Endothelial cell of umbilical vein (primary cell): ENCODE measurements at regions not wholly inside any gene's neighbourhood (a gene's known extent, or its start where the extent isn't known, plus 50 kb on each side); places are given as distances from the start of the nearest gene placed in this dataset.

Experiments used
- CTCF ChIP-seq, 2 donors: IDR thresholded peaks; 1 replicate in 1 of 2; 2 replicates in 1 of 2; pipeline ENCODE4 v1.5.1; 2011; ENCODE audit warnings: low read length in 2 of 2, mild to moderate bottlenecking in 2 of 2, moderate library complexity in 2 of 2, control low read depth in 1 of 2, inconsistent platforms in 1 of 2, low read depth in 1 of 2; ENCODE audit not compliant: insufficient read depth in 1 of 2; ENCODE audit errors: extremely low read depth in 1 of 2
- EZH2 ChIP-seq: IDR thresholded peaks from 2 replicates; pipeline ENCODE4 v1.6.1; 2012; ENCODE audit warnings: borderline replicate concordance, low read depth, mild to moderate bottlenecking, moderate library complexity, low read length, inconsistent platforms; ENCODE audit not compliant: severe bottlenecking
- FOS ChIP-seq: IDR thresholded peaks from 2 replicates; pipeline ENCODE4 v1.6.1; 2011; ENCODE audit warnings: mild to moderate bottlenecking, low read length, moderate library complexity, borderline replicate concordance; ENCODE audit not compliant: insufficient read depth
- GATA2 ChIP-seq: IDR thresholded peaks from 2 replicates; pipeline ENCODE4 v1.7.0; 2011; ENCODE audit warnings: low read depth, mild to moderate bottlenecking, moderate library complexity, mixed read lengths, low read length; ENCODE audit not compliant: insufficient read length, insufficient read depth
- JUN ChIP-seq: IDR thresholded peaks from 2 replicates; pipeline ENCODE4 v1.6.1; 2011; ENCODE audit warnings: borderline replicate concordance, low read depth; ENCODE audit not compliant: insufficient read length, insufficient read depth
- MYC ChIP-seq: IDR thresholded peaks from one replicate; pipeline ENCODE4 v1.6.1; 2011; ENCODE audit warnings: mild to moderate bottlenecking, low read depth, low read length
- POLR2A ChIP-seq: IDR thresholded peaks from 2 replicates; pipeline ENCODE4 v1.6.1; 2012; ENCODE audit warnings: low read depth, mild to moderate bottlenecking, control low read depth, low read length
- POLR2AphosphoS5 ChIP-seq: IDR thresholded peaks from 2 replicates; pipeline ENCODE4 v1.6.1; 2012; ENCODE audit warnings: low read depth, mild to moderate bottlenecking, control low read depth, low read length, moderate library complexity; ENCODE audit not compliant: insufficient read depth
- TF ChIP-seq, protein P1 (sequence below): IDR thresholded peaks from 2 replicates; pipeline ENCODE4 v1.6.1; 2011; ENCODE audit not compliant: insufficient read depth, insufficient read length

DNA sequence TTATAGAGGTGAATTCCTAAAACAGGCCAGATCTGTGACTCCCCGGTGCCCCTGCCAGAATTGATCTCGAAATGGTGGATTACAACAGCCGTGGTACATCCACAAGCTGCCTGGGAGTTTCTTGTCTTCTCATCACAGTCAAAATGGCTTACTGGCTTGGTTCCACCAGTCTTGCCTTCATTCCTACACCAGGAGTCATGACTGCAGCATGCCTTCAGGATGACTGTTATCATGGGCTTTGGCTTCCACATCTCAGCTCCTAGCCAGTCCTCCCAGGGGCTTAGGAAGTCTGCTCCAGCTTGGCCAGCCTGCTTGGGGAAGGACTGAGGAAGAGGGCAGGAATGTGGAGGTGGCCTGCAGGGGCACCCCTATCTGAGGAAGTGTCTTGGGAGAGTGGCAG, 132.9 kb upstream of the NR3C1 start:
- TF ChIP-seq CTCF (IDR thresholded peaks at IDR 0.05; ENCODE audit: extremely low read depth in 1 of 2, insufficient read depth in 1 of 2, low read depth in 1 of 2, low read length in 2 of 2) (no peak), POLR2A (no peak), POLR2AphosphoS5 (no peak), EZH2 (no peak), FOS (peak; percentile 23), GATA2 (no peak), MYC (no peak), JUN (no peak)
- TF ChIP-seq, protein P1, sequence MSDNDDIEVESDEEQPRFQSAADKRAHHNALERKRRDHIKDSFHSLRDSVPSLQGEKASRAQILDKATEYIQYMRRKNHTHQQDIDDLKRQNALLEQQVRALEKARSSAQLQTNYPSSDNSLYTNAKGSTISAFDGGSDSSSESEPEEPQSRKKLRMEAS = no peak
